Stimulated activated CD4-positive, alpha-beta T cell treated with anti-CD3 and anti-CD28 coated beads, TNF-alpha, amount 100 ng/mL, for 1 hour (primary cell): ENCODE measurements at regions not wholly inside any gene's neighbourhood (a gene's known extent, or its start where the extent isn't known, plus 50 kb on each side); places are given as distances from the start of the nearest gene placed in this dataset.

ENCODE experiments used
- DNase-seq, 3 donors: peaks; one replicate each; pipeline ENCODE4 v3.0.0-alpha.2; 2020; ENCODE audit warnings: low read depth in 3 of 3, low spot score in 1 of 3

DNA sequence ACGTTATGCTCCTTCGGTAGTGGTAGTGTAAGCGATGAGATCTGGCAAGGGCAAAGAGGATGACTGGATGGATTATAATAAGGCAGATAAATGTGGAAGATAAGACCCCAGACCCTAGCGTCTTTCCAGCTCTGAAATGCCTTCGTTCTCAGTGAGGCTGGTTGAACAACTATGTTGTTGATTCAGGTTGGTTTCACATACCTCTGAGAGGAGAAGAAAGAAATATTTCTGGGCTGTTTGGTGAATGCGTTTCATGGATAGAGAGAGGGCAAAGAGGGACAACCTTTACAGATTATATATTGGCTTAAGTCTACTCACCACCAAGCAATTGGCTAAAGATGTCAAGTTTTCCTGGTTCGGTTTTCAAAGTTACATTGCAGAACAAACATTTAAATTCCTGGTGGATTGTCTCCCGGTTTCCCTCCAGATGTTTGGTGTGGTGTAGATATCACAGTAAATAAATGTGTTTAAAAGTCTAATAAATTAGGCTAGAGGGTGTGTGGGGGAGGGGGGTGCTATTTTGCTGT lies 190.1 kb upstream of the GLI2 start:
- DNase-seq = no peak

GRCh38 chr2:120546048-120546864 lies 189.4 kb upstream of the GLI2 start:
- no peak for DNase-seq

DNA sequence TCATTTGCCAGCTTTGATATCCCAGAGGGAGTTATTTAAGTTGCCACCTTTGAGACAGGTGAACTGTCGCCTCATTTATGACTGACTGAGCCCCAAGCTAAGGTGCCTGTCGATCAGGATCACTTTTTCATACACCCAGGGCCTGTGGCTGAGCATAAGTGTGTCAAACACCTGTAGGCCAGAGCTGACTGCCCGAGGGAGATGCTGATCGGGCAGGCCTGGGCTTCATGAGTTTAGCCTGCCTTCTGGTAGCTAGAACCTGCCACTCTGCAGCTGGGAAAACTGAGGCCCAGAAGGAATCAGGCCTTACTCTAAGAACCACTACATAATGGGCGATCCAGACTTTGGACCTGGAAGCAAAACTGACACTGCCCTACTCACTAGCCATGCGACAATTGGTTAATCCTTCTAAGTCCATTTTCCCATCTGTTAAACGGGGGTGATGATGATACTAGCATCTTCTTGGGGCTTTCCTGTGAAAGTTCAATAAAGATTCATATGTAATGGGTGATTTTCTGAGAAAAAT lies 188.7 kb upstream of the GLI2 start:
- DNase-seq = no peak

DNA sequence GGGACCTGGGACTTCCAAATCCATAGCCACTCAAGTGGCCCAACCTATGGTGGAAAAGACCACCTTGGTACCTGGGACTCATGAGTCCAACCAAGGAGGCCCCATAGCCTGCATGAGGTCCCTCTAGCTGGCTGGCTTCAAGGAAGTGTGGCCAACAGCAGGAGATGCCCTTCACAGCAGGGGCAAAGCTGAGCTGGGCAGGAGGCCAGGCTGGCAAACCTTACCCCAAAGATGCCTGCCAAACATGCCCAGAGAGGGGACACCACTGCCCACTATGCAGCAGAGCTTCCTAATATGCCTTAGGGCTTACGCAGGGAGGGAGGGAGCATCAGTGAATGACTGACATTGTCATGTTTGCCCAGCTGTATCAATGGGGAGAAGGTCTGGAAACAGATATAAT lies 188.0 kb upstream of the GLI2 start:
- DNase-seq = no peak

- DNase-seq = no peak
These were observed 186.8 kb upstream of the GLI2 start for GRCh38 chr2:120548627-120549608.

DNA sequence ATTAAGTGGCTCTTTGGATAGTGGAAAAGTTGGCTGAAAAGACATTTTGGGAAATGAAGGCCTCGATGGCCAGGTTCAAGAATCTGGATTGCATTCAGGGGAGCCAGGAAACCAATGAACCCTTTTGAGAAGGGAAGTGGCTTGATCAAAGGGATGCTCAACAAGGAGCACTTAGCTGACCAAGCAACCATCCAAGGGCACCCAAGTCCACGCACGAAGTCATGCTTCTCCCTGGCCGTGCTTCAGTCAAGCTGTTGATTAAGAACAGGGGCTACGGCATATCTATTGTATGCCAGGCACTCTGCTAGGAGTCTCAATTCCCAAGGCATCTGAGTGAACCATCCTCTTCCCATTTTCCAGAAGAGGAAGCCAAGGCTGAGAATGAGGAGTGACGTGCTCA lies 185.8 kb upstream of the GLI2 start:
- DNase-seq = no peak

DNA sequence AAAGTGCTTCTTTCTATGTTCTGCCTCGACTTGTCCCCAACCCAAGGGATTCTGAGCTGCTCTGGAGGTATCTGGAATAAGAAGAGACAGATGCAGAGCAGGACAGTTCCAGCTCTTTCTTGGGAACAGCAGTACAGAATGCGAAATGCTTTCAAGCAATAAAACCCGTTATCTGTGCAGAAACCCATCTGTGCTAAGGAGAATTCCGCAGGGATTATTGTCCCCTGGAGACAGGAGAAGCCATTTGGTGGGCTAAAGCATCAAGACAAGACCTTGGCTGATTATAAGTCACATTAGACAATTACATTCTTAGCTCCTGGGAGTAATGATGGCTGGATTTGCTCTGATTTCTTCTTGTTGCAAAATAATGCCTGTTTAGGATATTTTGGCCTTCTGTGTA lies 185.4 kb upstream of the GLI2 start:
- no peak for DNase-seq

DNA sequence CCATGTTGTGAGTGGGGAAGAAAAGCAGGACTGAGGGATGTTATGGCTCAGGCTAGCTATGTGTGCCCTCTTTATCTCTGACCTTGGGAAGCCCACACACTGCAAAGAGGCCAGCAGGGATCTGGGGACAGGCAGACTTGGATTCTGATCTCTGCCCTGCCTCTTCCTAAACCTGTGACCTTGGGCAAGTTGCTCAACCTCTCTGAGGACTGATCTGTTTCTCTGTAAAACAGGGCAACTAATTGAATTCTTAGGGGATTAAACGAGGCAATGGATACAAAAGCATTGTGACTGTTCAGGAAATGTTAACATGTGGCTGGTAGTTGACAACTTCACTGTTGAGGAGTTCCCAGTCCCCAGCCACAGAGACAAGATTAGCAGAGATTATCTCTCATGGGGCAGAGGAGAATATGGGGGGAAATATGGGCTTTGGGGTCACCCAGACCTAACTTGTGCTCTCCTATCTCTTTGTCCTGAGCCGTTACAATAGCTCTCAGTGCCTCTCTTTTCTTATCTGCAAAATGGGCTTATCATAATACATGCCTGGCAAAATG lies 184.7 kb upstream of the GLI2 start:
- no peak for DNase-seq

GRCh38 chr2:120551522-120551921 lies 184.1 kb upstream of the GLI2 start:
- DNase-seq = no peak

DNA sequence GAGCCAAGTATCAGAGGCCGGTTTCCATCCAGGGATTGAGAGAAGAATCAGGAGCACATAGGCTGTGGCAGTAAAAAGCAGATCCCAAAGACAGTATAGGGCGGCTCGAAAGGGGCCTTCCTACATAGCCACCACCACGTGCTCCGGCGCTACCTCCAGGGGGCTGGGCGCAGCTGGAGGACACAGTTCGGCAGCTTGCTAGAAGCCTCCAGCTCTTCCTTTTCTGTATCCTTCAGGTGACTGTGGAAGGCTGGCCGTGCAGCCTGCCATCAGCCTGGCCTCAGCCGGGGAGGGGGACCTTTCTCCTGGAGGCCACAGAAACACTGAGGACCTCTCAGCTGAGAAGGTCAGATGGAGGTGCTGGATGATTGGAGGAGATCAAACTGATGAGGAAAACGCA lies 183.6 kb upstream of the GLI2 start:
- DNase-seq = no peak

DNA sequence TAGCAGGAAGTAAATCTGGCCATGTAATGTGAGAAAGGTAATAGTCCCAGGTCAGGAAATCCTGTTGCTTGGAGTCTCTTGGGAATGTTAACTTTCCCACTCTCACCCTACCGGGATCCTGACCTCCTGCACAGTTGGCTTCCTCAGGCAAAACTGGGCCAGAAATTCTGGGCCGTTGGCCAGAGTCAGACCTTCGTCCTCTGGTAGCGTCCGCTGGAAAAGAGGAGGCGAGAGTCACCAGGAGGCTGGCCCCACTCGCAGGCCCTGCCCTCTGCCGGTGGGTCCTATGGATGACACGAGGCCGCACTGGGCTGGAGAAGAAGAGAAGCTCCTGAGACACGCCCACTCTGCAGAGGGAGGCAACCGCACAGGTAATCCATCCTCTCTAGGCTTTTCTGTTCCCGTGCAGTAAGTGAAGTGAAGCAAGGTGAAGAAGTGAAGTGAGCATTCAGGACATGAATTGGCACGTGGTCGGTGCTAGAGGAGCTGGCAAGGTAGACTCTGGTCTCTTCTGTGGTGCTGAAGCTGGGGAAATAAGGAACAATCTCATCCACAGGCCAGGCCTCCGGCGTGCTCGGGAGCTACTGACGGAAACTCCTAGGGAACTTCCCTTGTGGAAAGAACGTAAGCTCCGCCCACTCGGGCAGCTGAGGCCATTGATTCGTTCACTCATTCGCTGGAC lies 182.7 kb upstream of the GLI2 start:
- no peak for DNase-seq

DNA sequence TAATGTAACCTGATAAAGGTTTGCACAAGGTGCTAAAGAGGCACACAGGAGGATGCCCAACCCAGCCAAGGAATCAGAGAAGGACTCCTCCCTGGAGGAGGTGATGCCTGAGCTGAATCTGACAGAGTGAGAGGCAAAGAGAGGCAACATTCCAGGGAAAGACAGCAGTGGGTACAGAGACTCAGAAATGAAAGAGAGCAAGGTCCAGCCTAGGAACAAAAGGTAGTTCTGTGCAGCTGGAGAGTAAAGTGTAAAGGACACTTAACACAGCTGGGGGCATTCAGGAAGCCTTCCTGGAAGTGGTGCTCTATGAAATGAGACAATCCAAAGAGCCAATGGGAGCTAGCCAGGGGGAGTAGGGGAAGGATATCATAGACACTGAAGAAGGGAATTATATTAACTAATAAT lies 181.0 kb upstream of the GLI2 start:
- no peak for DNase-seq

DNA sequence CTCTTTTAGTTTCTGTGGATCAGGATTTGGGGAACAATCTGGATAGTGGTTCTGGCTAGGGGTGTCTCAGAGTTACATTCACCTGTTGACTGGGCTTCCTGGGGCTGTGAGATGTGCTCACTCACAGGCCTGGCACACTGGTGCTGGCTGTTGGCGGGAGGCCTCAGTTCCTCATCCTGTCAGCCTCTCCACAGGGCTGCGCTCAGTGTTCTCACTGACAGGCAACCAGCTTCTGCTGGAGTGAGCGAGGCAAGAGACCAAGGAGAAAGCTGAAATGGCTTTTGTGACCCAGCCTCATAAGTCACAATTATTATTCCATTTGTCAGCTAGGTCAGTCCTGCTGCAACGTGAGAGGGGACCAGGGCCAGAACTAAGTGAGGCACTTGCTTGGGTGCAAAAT lies 180.6 kb upstream of the GLI2 start:
- no peak for DNase-seq

GRCh38 chr2:120556911-120557310 lies 178.8 kb upstream of the GLI2 start:
- no peak for DNase-seq

GRCh38 chr2:120558847-120559246 lies 176.8 kb upstream of the GLI2 start:
- no peak for DNase-seq

- DNase-seq = no peak
These were observed 176.3 kb upstream of the GLI2 start for GRCh38 chr2:120559401-120559800.

DNA sequence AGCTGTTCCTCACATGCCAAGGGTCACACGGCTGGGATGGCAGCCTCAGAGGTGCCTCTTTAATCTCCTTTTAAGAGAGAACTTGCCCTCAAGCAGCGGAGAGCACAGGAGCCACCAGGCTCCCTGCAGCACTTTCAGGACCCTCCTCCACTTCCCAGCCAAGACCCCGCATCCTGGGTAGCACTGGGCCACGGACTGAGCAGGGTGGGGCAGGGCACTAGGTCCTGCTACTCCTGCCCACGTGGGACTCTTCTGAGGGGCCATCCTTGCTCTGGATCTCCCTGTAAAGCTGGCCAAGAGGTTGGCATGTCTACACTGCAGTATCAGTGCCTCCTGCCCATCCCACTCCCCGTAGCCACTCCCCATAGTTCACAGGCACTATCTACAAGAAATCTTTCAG lies 175.3 kb upstream of the GLI2 start:
- DNase-seq = no peak

GRCh38 chr2:120561379-120562035 lies 174.2 kb upstream of the GLI2 start:
- DNase-seq = no peak

DNA sequence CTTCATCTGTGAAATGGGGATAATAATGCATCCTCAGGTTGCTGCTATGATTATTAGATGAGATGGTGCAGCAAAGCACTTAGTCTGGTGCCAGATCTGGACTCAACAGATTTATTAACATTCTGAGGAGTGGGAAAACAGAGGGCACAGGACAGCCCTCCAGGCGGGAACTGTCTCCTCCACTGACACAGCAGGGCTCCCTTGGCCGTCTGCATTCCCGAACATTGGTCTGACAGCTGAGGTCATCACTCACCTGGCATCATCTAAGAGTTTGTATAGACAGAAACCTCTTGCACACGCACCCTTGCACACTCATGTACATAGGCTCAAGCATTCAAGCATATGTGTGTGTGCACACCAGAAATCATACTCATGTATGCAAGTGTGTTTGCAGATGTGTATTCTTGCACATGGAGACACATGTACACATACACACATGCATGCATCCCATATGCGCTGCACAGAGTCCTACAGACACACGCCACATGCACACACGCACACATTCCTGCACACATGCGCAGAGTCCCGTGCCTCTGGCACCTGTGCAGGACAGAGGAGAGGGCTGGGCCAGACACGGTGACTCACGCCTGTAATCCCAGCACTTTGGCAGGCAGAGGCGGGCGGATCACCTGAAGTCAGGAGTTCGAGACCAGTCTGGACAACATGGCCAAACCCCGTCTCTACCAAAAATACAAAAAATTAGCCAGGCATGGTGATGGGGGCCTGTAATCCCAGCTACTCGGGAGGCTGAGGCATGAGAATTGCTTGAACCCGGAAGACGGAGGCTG lies 173.3 kb upstream of the GLI2 start:
- DNase-seq = no peak

DNA sequence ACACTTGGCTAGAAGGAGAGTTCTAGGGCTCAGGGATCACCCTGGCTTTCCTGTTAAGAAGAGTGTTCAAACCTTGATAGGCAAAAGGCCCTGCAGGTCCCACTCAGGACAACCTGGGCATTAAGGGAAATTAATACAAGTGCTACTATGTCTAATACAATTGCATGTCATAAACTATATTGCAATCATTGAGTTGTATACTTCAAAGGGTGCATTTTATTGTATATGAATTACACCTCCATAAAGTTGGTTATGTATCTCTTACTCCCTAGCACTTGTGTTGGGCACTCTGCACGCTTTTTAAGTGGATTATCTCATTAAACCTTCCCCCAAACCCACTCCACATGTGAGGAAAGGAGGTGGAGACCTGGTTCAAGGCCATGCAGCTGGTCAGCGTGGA lies 172.1 kb upstream of the GLI2 start:
- DNase-seq = no peak
